ENCODE measurements at regions not wholly inside any gene's neighbourhood (a gene's known extent, or its start where the extent isn't known, plus 50 kb on each side); places are given as distances from the start of the nearest gene placed in this dataset.

GRCh38 chr2:15869396-15869795 is 71.0 kb upstream of the MYCN start:
- FAIRE-seq = no peak

- no peak for FAIRE-seq
Observed at GRCh38 chr2:15869871-15870270, 70.5 kb upstream of the MYCN start.

GRCh38 chr2:15870565-15870964 is 69.8 kb upstream of the MYCN start:
- FAIRE-seq = no peak

- FAIRE-seq = no peak
Observed at GRCh38 chr2:15871239-15871783, 69.0 kb upstream of the MYCN start.

GRCh38 chr2:15872854-15873253 is 67.5 kb upstream of the MYCN start:
- no peak for FAIRE-seq

- FAIRE-seq = no peak
Observed at GRCh38 chr2:15874321-15874720, 66.0 kb upstream of the MYCN start.

GRCh38 chr2:15874854-15875804 is 65.2 kb upstream of the MYCN start:
- FAIRE-seq = no peak

- no peak for FAIRE-seq
Observed at GRCh38 chr2:15875969-15876705, 64.2 kb upstream of the MYCN start.

- no peak for FAIRE-seq
Observed at GRCh38 chr2:15880226-15881119, 59.9 kb upstream of the MYCN start.

- no peak for FAIRE-seq
Observed at GRCh38 chr2:15881120-15881433, 59.3 kb upstream of the MYCN start.

GRCh38 chr2:15881676-15882075 is 58.7 kb upstream of the MYCN start:
- no peak for FAIRE-seq

GRCh38 chr2:15882761-15883497 is 57.4 kb upstream of the MYCN start:
- FAIRE-seq = no peak

- no peak for FAIRE-seq
Observed at GRCh38 chr2:15883684-15884083, 56.7 kb upstream of the MYCN start.

- no peak for FAIRE-seq
Observed at GRCh38 chr2:15884790-15885189, 55.6 kb upstream of the MYCN start.

GRCh38 chr2:15886231-15886630 is 54.1 kb upstream of the MYCN start:
- FAIRE-seq = no peak

- FAIRE-seq = no peak
Observed at GRCh38 chr2:15889442-15890123, 50.8 kb upstream of the MYCN start.

GRCh38 chr2:15890124-15890754 is 50.1 kb upstream of the MYCN start:
- FAIRE-seq = no peak
